Spinal cord (tissue), 9 donors: ENCODE measurements at regions not wholly inside any gene's neighbourhood (a gene's known extent, or its start where the extent isn't known, plus 50 kb on each side); places are given as distances from the start of the nearest gene placed in this dataset.
"Not testable (repeated sequence)": the region's sequence is repeated elsewhere in the genome, so short reads cannot be mapped to it uniquely, and the experiment has no call there.

Source experiments
- DNase-seq, 6 donors: peaks; one replicate each; pipeline versions ENCODE4 v3.0.0 to v3.0.0-alpha.2; 2013 to 2015; ENCODE audit warnings: low spot score in 6 of 6, low read depth in 4 of 6
- H3K27ac ChIP-seq: one replicate; pipeline ENCODE4 v1.5.1; 2013; ENCODE audit warnings: low read depth, low read length, control low read depth
- H3K27me3 ChIP-seq: one replicate; pipeline ENCODE4 v1.6.1; 2013; ENCODE audit warnings: low read length; ENCODE audit not compliant: control insufficient read depth, insufficient read depth
- H3K36me3 ChIP-seq: one replicate; pipeline ENCODE4 v1.6.1; 2013; ENCODE audit warnings: low read length; ENCODE audit not compliant: control insufficient read depth, insufficient read depth
- H3K4me1 ChIP-seq: one replicate; pipeline ENCODE4 v1.6.1; 2013; ENCODE audit warnings: low read length; ENCODE audit not compliant: control insufficient read depth, insufficient read depth
- H3K4me3 ChIP-seq: one replicate; pipeline ENCODE4 v1.5.1; 2013; ENCODE audit warnings: low read depth, low read length, control low read depth
- H3K9me3 ChIP-seq: one replicate; pipeline ENCODE4 v1.6.1; 2013; ENCODE audit warnings: low read length; ENCODE audit not compliant: control insufficient read depth, insufficient read depth
- WGBS: methylation state at CpG from one replicate; pipeline ENCODE4 v1.1.5; 2013; ENCODE audit warnings: missing lambda C conversion rate; ENCODE audit not compliant: insufficient coverage; 5-methylcytosine and 5-hydroxymethylcytosine counted together
- donor health status: healthy.

GRCh38 chr10:84948644-84949043, 620.3 kb downstream of the CCSER2 start:
- Histone ChIP-seq H3K9me3 (no peaks in the 10 kb centered on the region), H3K4me1 (no peaks in the 10 kb centered on the region), H3K36me3 (no peaks in the 10 kb centered on the region), H3K4me3 (no peak overlapping the region), H3K27ac (no peak overlapping the region), H3K27me3 (no peaks in the 10 kb centered on the region)
- DNase-seq, result no peak
- WGBS, result 79% methylated on average over 1 of the region's 2 CpGs

- Histone ChIP-seq H3K36me3 (no peaks in the 10 kb centered on the region), H3K4me1 (no peaks in the 10 kb centered on the region), H3K27ac (no peak overlapping the region), H3K27me3 (no peaks in the 10 kb centered on the region), H3K4me3 (no peak overlapping the region), H3K9me3 (no peaks in the 10 kb centered on the region)
- WGBS, result no CpG with 5 or more reads among the region's 2 CpGs
- DNase-seq, result peak in 2 of 6 donors; percentile 19 to 27
These were observed 623.2 kb downstream of the CCSER2 start for GRCh38 chr10:84951616-84952015.

GRCh38 chr10:84957427-84957826, 629.0 kb downstream of the CCSER2 start:
- no peaks in the 10 kb centered on the region for H3K27me3 ChIP-seq
- H3K27ac ChIP-seq, result no peak overlapping the region
- no peaks in the 10 kb centered on the region for H3K9me3 ChIP-seq
- no peak overlapping the region for H3K4me3 ChIP-seq
- DNase-seq, result no peak
- no peaks in the 10 kb centered on the region for H3K4me1 ChIP-seq
- H3K36me3 ChIP-seq, result no peaks in the 10 kb centered on the region

- WGBS, result no CpG with 5 or more reads among the region's 1 CpG
- no peak overlapping the region for H3K4me3 ChIP-seq
- no peak for DNase-seq
- H3K27me3 ChIP-seq, result no peaks in the 10 kb centered on the region
- H3K36me3 ChIP-seq, result no peaks in the 10 kb centered on the region
- H3K9me3 ChIP-seq, result no peaks in the 10 kb centered on the region
- H3K4me1 ChIP-seq, result no peaks in the 10 kb centered on the region
- no peak overlapping the region for H3K27ac ChIP-seq
These were observed 637.1 kb downstream of the CCSER2 start for GRCh38 chr10:84965468-84965867.

DNA sequence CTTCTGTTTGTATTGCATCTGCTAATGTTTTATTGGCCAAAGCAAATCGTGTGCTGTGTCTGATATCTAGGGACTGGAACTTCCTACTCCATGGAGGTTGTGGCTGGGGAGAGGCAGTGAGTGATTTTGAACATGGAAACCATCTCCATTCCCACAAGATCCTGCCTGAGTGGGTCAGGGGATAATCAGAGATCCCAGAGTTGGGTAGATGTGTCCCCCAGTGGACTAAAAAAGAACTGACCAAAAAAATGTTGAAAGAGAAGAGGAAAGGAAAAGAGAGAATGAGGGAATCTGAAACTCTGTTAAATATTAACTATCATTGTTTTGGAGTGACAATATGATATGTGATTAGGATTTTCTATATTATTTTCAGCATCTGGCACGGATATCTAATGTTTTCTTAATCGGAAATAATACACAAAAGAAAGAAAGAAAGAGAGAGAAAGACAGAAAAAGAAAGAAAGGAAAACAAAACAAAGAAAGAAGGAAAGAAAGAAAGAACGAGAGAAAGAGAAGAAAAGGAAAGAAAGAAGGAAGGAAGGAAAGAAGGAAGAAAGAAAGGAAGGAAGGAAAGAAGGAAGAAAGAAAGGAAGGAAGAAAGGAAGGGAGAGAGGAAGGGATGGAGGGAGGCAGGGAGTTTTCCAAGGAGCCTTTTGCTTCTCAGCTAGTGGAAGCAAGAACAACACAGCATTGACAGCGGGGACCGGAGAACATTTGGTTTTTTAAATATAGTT, 638.5 kb downstream of the CCSER2 start:
- no peak overlapping the region for H3K27ac ChIP-seq
- H3K36me3 ChIP-seq, result no peaks in the 10 kb centered on the region
- H3K4me3 ChIP-seq, result no peak overlapping the region
- H3K27me3 ChIP-seq, result no peaks in the 10 kb centered on the region
- H3K4me1 ChIP-seq, result no peaks in the 10 kb centered on the region
- WGBS, result 62% methylated on average over 2 of the region's 6 CpGs
- DNase-seq, result no peak
- H3K9me3 ChIP-seq, result no peaks in the 10 kb centered on the region

- not testable (repeated sequence) for H3K9me3 ChIP-seq, H3K4me1 ChIP-seq, H3K4me3 ChIP-seq, H3K27ac ChIP-seq, H3K36me3 ChIP-seq, DNase-seq, H3K27me3 ChIP-seq
- WGBS, result no CpG with 5 or more reads among the region's 2 CpGs
These were observed 640.9 kb downstream of the CCSER2 start for GRCh38 chr10:84969297-84969696.

DNA sequence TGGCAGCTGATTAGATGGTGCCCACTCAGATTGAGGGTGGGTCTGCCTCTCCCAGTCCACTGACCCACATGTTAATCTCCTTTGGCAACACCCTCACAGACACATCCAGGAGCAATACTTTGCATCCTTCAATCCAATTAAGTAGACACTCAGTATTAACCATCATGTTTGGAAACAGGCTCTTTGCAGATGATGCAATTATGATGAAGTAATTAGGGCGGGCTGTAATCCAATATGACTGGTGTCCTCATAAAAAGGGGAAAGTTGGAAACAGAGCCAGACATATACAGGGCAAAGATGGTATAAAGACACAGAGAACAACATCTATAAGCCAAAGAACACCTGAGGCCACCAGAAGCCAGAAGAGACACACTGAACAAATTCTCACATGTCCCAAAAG, 658.6 kb downstream of the CCSER2 start:
- Histone ChIP-seq H3K27ac (no peak overlapping the region), H3K4me1 (peaks cover 3% of the 10 kb centered on the region), H3K4me3 (no peak overlapping the region), H3K9me3 (no peaks in the 10 kb centered on the region), H3K27me3 (no peaks in the 10 kb centered on the region), H3K36me3 (no peaks in the 10 kb centered on the region)
- no peak for DNase-seq
- no CpG with 5 or more reads among the region's 1 CpG for WGBS

- Histone ChIP-seq H3K9me3 (no peaks in the 10 kb centered on the region), H3K27me3 (no peaks in the 10 kb centered on the region), H3K4me1 (peaks cover 3% of the 10 kb centered on the region), H3K36me3 (no peaks in the 10 kb centered on the region), H3K27ac (no peak overlapping the region), H3K4me3 (no peak overlapping the region)
- DNase-seq, result no peak
- WGBS, result 100% methylated on average over 1 of the region's 2 CpGs
These were observed 659.6 kb downstream of the CCSER2 start for GRCh38 chr10:84988011-84988410.

DNA sequence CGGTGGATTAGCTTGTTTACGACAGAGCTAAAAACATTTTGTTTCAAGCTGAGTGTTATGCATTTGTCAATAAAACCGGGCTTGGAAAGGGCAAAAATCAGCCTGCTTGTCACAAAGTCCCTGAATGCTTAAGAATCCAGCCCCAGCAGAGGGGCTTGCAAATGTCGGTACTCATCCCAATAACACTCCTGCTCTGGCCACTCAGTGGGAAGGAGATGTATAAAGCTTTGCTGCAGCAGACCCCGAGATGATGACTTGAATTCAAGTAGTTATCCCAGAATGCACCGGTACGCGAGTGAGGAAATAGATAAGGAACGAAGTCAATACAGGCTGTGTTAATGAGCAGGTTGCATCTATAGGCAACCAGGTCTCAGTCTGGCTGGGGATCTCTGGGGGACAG, 662.3 kb downstream of the CCSER2 start:
- Histone ChIP-seq H3K27ac (no peak overlapping the region), H3K4me3 (no peak overlapping the region), H3K27me3 (no peaks in the 10 kb centered on the region), H3K36me3 (no peaks in the 10 kb centered on the region), H3K9me3 (peaks cover 1% of the 10 kb centered on the region), H3K4me1 (peaks cover 3% of the 10 kb centered on the region)
- peak in 1 of 6 donors; percentile 43 for DNase-seq
- 42% methylated on average over 8 of the region's 9 CpGs for WGBS

DNA sequence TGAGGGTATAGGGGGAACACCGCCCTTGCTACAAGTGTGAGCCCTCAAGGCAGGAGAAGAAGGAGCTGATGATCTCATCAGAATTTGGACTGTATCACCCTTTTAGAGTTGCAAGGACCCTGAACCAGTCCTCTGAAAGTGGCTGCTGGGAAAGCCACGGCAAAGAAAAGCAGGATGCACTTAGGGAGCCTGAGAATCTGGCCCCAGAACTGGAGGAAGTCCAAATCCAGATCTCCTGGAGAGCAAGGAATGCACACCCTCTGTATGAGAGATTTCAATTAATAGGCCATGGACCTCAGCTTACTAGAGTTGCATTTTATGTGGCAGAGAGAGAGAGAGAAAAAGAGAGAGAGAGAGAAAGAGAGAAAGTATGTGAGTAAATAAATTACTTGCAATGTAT, 662.9 kb downstream of the CCSER2 start:
- no peaks in the 10 kb centered on the region for H3K36me3 ChIP-seq
- WGBS, result 29% methylated on average over 2 of the region's 2 CpGs
- no peaks in the 10 kb centered on the region for H3K27me3 ChIP-seq
- peak in 1 of 6 donors; percentile 60 for DNase-seq
- H3K4me3 ChIP-seq, result no peak overlapping the region
- peaks cover 1% of the 10 kb centered on the region for H3K9me3 ChIP-seq
- peaks cover 3% of the 10 kb centered on the region for H3K4me1 ChIP-seq
- no peak overlapping the region for H3K27ac ChIP-seq
